Uterus (tissue), 2 donors: ENCODE measurements at regions not wholly inside any gene's neighbourhood (a gene's known extent, or its start where the extent isn't known, plus 50 kb on each side); places are given as distances from the start of the nearest gene placed in this dataset.

ENCODE experiments used
- CTCF ChIP-seq, 4 experiments: fragments of 200-600 bp in 2 of 4; fragments of 450-650 bp in 2 of 4; sonication (generic) in 2 of 4; IDR thresholded peaks; one replicate each; pipeline ENCODE4 v1.5.1; 2016 to 2019; ENCODE audit warnings: antibody characterized with exemption in 4 of 4, mild to moderate bottlenecking in 2 of 4, moderate library complexity in 1 of 4
- POLR2A ChIP-seq, 2 donors: fragments of 450-650 bp; IDR thresholded peaks; one replicate each; pipeline ENCODE4 v1.6.1; 2016; ENCODE audit warnings: antibody characterized with exemption in 2 of 2, mild to moderate bottlenecking in 1 of 2, moderate library complexity in 1 of 2

- TF ChIP-seq CTCF (IDR thresholded peaks at IDR 0.05) (no peak), POLR2A (IDR thresholded peaks at IDR 0.05) (no peak)
Measured at GRCh38 chr11:23574149-23574548, 713.9 kb upstream of the CCDC179 start.
